ENCODE measurements at regions not wholly inside any gene's neighbourhood (a gene's known extent, or its start where the extent isn't known, plus 50 kb on each side); places are given as distances from the start of the nearest gene placed in this dataset.

GRCh38 chr21:35337573-35337972, 288.5 kb upstream of the RUNX1 start:
- no peak overlapping the region for H3K4me3 ChIP-seq (ENCODE audit: low read length)
- no peaks in the 10 kb centered on the region for H3K27me3 ChIP-seq (replicated peaks; ENCODE audit: control insufficient read depth, insufficient read depth, low read length)
- no peaks in the 10 kb centered on the region for H3K36me3 ChIP-seq (ENCODE audit: control insufficient read depth, insufficient read depth, low read length, severe bottlenecking)
- no peaks in the 10 kb centered on the region for H3K9me3 ChIP-seq (ENCODE audit: control insufficient read depth, low read length)
- peaks cover 15% of the 10 kb centered on the region for H3K4me1 ChIP-seq (ENCODE audit: control insufficient read depth, insufficient read depth, low read length)
- no peak for DNase-seq (ENCODE audit: low read depth)
- H3K9ac ChIP-seq (ENCODE audit: low read length) = no peak overlapping the region

GRCh38 chr21:35336534-35336933, 287.4 kb upstream of the RUNX1 start:
- no peaks in the 10 kb centered on the region for H3K36me3 ChIP-seq (ENCODE audit: control insufficient read depth, insufficient read depth, low read length, severe bottlenecking)
- H3K9me3 ChIP-seq (ENCODE audit: control insufficient read depth, low read length) = no peaks in the 10 kb centered on the region
- peaks cover 15% of the 10 kb centered on the region for H3K4me1 ChIP-seq (ENCODE audit: control insufficient read depth, insufficient read depth, low read length)
- DNase-seq (ENCODE audit: low read depth) = peak; percentile 21
- H3K27me3 ChIP-seq (replicated peaks; ENCODE audit: control insufficient read depth, insufficient read depth, low read length) = no peaks in the 10 kb centered on the region
- no peak overlapping the region for H3K4me3 ChIP-seq (ENCODE audit: low read length)
- H3K9ac ChIP-seq (ENCODE audit: low read length) = no peak overlapping the region

GRCh38 chr21:35335951-35336446, 286.9 kb upstream of the RUNX1 start:
- Histone ChIP-seq H3K27me3 (replicated peaks; ENCODE audit: control insufficient read depth, insufficient read depth, low read length) (no peaks in the 10 kb centered on the region), H3K4me3 (ENCODE audit: low read length) (no peak overlapping the region), H3K9ac (ENCODE audit: low read length) (no peak overlapping the region), H3K36me3 (ENCODE audit: control insufficient read depth, insufficient read depth, low read length, severe bottlenecking) (no peaks in the 10 kb centered on the region), H3K4me1 (ENCODE audit: control insufficient read depth, insufficient read depth, low read length) (peaks cover 15% of the 10 kb centered on the region), H3K9me3 (ENCODE audit: control insufficient read depth, low read length) (no peaks in the 10 kb centered on the region)
- no peak for DNase-seq (ENCODE audit: low read depth)

- H3K9ac ChIP-seq (ENCODE audit: low read length) = no peak overlapping the region
- no peak overlapping the region for H3K4me3 ChIP-seq (ENCODE audit: low read length)
- no peaks in the 10 kb centered on the region for H3K27me3 ChIP-seq (replicated peaks; ENCODE audit: control insufficient read depth, insufficient read depth, low read length)
- DNase-seq (ENCODE audit: low read depth) = no peak
- H3K9me3 ChIP-seq (ENCODE audit: control insufficient read depth, low read length) = no peaks in the 10 kb centered on the region
- H3K4me1 ChIP-seq (ENCODE audit: control insufficient read depth, insufficient read depth, low read length) = peaks cover 15% of the 10 kb centered on the region
- no peaks in the 10 kb centered on the region for H3K36me3 ChIP-seq (ENCODE audit: control insufficient read depth, insufficient read depth, low read length, severe bottlenecking)
Measured at GRCh38 chr21:35333831-35334618, 284.9 kb upstream of the RUNX1 start.

- Histone ChIP-seq H3K4me1 (ENCODE audit: control insufficient read depth, insufficient read depth, low read length) (peaks cover 15% of the 10 kb centered on the region), H3K36me3 (ENCODE audit: control insufficient read depth, insufficient read depth, low read length, severe bottlenecking) (no peaks in the 10 kb centered on the region), H3K9me3 (ENCODE audit: control insufficient read depth, low read length) (no peaks in the 10 kb centered on the region), H3K27me3 (replicated peaks; ENCODE audit: control insufficient read depth, insufficient read depth, low read length) (no peaks in the 10 kb centered on the region), H3K9ac (ENCODE audit: low read length) (no peak overlapping the region), H3K4me3 (ENCODE audit: low read length) (no peak overlapping the region)
- no peak for DNase-seq (ENCODE audit: low read depth)
Measured at GRCh38 chr21:35332841-35333426, 283.8 kb upstream of the RUNX1 start.

- peak; percentile 43 for DNase-seq (ENCODE audit: low read depth)
- H3K9me3 ChIP-seq (ENCODE audit: control insufficient read depth, low read length) = no peaks in the 10 kb centered on the region
- H3K4me1 ChIP-seq (ENCODE audit: control insufficient read depth, insufficient read depth, low read length) = peaks cover 20% of the 10 kb centered on the region
- H3K9ac ChIP-seq (ENCODE audit: low read length) = no peak overlapping the region
- no peaks in the 10 kb centered on the region for H3K27me3 ChIP-seq (replicated peaks; ENCODE audit: control insufficient read depth, insufficient read depth, low read length)
- no peaks in the 10 kb centered on the region for H3K36me3 ChIP-seq (ENCODE audit: control insufficient read depth, insufficient read depth, low read length, severe bottlenecking)
- H3K4me3 ChIP-seq (ENCODE audit: low read length) = no peak overlapping the region
Measured at GRCh38 chr21:35329940-35330660, 281.0 kb upstream of the RUNX1 start.

GRCh38 chr21:35328856-35329455, 279.9 kb upstream of the RUNX1 start:
- Histone ChIP-seq H3K4me1 (ENCODE audit: control insufficient read depth, insufficient read depth, low read length) (peaks cover 30% of the 10 kb centered on the region), H3K9me3 (ENCODE audit: control insufficient read depth, low read length) (no peaks in the 10 kb centered on the region), H3K9ac (ENCODE audit: low read length) (no peak overlapping the region), H3K27me3 (replicated peaks; ENCODE audit: control insufficient read depth, insufficient read depth, low read length) (no peaks in the 10 kb centered on the region), H3K4me3 (ENCODE audit: low read length) (no peak overlapping the region), H3K36me3 (ENCODE audit: control insufficient read depth, insufficient read depth, low read length, severe bottlenecking) (no peaks in the 10 kb centered on the region)
- DNase-seq (ENCODE audit: low read depth) = no peak

- no peak overlapping the region for H3K4me3 ChIP-seq (ENCODE audit: low read length)
- no peak overlapping the region for H3K9ac ChIP-seq (ENCODE audit: low read length)
- H3K36me3 ChIP-seq (ENCODE audit: control insufficient read depth, insufficient read depth, low read length, severe bottlenecking) = no peaks in the 10 kb centered on the region
- no peaks in the 10 kb centered on the region for H3K9me3 ChIP-seq (ENCODE audit: control insufficient read depth, low read length)
- H3K4me1 ChIP-seq (ENCODE audit: control insufficient read depth, insufficient read depth, low read length) = peaks cover 31% of the 10 kb centered on the region
- H3K27me3 ChIP-seq (replicated peaks; ENCODE audit: control insufficient read depth, insufficient read depth, low read length) = no peaks in the 10 kb centered on the region
- DNase-seq (ENCODE audit: low read depth) = peak; percentile 16
Measured at GRCh38 chr21:35326677-35327076, 277.6 kb upstream of the RUNX1 start.

GRCh38 chr21:35325953-35326352, 276.9 kb upstream of the RUNX1 start:
- DNase-seq (ENCODE audit: low read depth) = no peak
- Histone ChIP-seq H3K9ac (ENCODE audit: low read length) (peak overlapping the region; percentile 85), H3K36me3 (ENCODE audit: control insufficient read depth, insufficient read depth, low read length, severe bottlenecking) (no peaks in the 10 kb centered on the region), H3K27me3 (replicated peaks; ENCODE audit: control insufficient read depth, insufficient read depth, low read length) (no peaks in the 10 kb centered on the region), H3K9me3 (ENCODE audit: control insufficient read depth, low read length) (no peaks in the 10 kb centered on the region), H3K4me1 (ENCODE audit: control insufficient read depth, insufficient read depth, low read length) (peaks cover 31% of the 10 kb centered on the region), H3K4me3 (ENCODE audit: low read length) (no peak overlapping the region)

- H3K4me1 ChIP-seq (ENCODE audit: control insufficient read depth, insufficient read depth, low read length) = peaks cover 31% of the 10 kb centered on the region
- no peaks in the 10 kb centered on the region for H3K9me3 ChIP-seq (ENCODE audit: control insufficient read depth, low read length)
- H3K4me3 ChIP-seq (ENCODE audit: low read length) = peak overlapping the region; percentile 20
- H3K9ac ChIP-seq (ENCODE audit: low read length) = peak overlapping the region; percentile 85
- no peaks in the 10 kb centered on the region for H3K27me3 ChIP-seq (replicated peaks; ENCODE audit: control insufficient read depth, insufficient read depth, low read length)
- peak; percentile 87 for DNase-seq (ENCODE audit: low read depth)
- H3K36me3 ChIP-seq (ENCODE audit: control insufficient read depth, insufficient read depth, low read length, severe bottlenecking) = no peaks in the 10 kb centered on the region
Measured at GRCh38 chr21:35324372-35325220, 275.5 kb upstream of the RUNX1 start.
